ENCODE measurements at regions not wholly inside any gene's neighbourhood (a gene's known extent, or its start where the extent isn't known, plus 50 kb on each side); places are given as distances from the start of the nearest gene placed in this dataset.

DNA sequence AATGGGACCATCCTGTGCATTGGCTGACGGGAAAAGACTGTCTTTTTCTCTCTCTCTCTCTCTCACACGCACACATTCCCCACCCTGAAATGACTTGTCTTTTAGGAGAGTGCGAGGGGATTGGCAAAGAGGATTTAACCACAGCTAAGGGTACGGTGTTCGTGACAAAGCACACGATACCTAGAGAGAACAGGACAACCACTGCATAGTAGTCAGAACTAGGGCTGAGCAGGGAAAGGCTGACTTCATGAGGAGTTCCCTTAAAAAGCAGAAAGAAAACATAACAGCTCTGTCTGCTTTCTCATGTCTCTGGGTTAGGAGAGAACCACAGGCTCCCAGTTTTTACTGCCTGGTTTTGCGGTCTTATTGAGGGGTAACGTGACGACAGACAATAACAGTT is 742.8 kb upstream of the SOX9 start:
- DNase-seq (ENCODE audit: low read depth): no peak

DNA sequence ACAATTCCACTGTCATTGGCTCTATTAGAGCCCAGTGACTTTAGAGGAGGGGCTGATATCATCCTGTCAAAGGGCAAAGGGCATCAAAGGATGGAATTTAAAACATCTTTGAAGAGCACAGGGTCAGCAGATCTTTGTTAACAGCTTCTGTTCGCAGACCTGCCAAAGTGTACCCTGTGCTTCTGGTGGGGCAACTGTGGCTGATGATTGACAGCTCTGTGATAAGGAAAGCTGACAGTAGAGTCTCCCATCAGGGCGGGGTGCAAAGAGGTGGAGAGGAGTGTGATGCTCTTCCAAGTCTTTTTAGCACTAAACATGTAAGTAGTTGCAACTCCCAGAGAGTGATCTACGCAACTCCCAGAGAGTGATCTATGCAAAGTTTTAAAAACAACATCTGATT is 742.1 kb upstream of the SOX9 start:
- no peak for DNase-seq (ENCODE audit: low read depth)

GRCh38 chr17:71379512-71379911 is 741.3 kb upstream of the SOX9 start:
- DNase-seq (ENCODE audit: low read depth): no peak

DNA sequence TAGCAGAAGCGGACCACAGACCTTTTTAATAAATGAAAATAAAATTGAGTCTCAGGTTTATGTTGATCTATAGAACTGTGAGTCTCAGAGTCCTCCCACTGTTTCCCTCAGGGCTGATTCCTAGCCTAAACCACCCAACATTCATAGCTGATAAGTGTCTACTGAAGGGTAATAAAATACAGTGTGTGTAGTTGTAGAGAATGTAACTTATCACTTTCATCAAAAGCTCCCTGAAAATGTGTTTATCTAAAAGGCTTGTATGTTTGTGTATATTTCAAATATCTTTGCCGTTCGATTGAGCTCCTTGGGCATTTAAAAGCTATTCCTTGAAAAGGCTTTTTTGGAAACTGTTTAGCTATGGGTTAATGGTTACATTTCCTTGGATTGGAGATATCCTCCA is 740.3 kb upstream of the SOX9 start:
- DNase-seq (ENCODE audit: low read depth): no peak

DNA sequence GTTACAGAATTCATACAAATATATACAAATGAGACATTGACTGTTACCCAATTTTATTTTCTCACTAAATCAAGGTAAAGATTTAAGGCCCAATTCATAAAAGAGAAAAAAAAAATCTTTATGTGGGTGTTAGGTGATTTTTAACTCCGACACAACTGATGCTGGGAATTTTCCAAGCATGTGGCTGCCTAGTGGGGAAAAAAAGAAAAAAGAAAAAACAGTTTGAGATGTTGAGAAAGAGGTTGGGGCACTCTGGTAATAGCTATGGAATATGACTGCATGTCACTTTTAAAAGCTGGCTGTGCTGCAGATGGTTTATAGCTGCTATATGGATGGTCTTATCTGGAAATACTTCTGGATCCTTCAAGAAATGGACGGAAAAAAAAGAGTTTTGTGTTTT is 739.9 kb upstream of the SOX9 start:
- DNase-seq (ENCODE audit: low read depth): no peak

DNA sequence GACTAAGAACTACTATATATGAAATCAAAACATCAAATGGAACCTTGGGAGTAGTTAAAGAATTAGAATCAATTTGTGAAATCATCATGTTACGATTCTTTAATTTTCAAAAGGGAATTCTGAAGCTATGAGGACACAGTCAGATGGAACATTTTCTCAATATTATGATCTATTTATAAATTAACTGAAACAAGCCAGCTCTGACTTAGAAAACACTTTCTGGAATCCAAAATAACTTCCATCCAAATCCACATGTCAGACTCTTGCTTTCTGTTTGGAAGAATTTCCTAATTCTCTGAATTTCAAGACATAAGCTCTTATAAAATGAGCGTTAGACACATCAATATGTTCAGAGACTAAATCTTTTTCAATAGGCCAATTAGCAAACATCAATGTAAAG is 737.7 kb upstream of the SOX9 start:
- DNase-seq (ENCODE audit: low read depth): no peak

GRCh38 chr17:71387456-71387855 is 733.4 kb upstream of the SOX9 start:
- no peak for DNase-seq (ENCODE audit: low read depth)

GRCh38 chr17:71392715-71393567 is 727.9 kb upstream of the SOX9 start:
- no peak for DNase-seq (ENCODE audit: low read depth)

- no peak for DNase-seq (ENCODE audit: low read depth)
Observed at GRCh38 chr17:71395901-71396300, 724.9 kb upstream of the SOX9 start.

DNA sequence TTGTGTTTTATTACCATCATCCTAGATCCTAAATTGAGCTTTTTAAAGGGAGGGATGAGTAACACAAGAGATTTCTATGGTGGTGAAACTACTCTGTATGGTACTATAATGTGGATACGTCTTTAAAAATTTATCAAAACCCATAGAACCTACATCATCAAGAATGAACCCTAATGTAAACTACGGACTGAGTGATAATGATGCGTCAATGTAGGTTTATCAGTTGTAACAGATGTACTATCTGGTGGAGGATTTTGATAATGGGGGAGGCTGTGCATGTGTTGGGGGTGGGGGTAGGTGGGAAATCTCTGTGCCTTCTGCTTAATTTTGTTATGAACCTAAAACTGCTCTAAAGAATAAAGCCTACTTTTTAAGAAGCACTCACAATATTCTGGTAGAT is 724.1 kb upstream of the SOX9 start:
- DNase-seq (ENCODE audit: low read depth): no peak

DNA sequence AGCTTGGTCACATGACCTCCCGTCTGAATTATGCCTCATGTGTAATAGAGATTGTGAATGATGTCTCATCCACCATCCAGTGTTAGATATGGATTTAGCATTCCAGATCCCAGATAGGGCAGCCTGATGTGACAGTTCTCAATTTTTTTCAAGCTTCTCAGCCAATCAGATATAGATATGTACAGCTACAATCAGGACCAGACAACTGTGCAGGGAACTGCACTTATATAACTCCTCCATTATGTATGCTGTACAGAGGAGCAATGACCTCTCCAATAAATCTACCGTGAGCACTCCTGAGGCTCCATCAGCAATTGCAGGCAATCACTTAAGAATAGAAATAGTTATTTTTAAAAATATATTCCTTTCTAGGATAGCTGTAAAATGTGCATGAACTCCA is 722.8 kb upstream of the SOX9 start:
- no peak for DNase-seq (ENCODE audit: low read depth)

- DNase-seq (ENCODE audit: low read depth): no peak
Observed at GRCh38 chr17:71398800-71399219, 722.0 kb upstream of the SOX9 start.

- no peak for DNase-seq (ENCODE audit: low read depth)
Observed at GRCh38 chr17:71399221-71399620, 721.6 kb upstream of the SOX9 start.

DNA sequence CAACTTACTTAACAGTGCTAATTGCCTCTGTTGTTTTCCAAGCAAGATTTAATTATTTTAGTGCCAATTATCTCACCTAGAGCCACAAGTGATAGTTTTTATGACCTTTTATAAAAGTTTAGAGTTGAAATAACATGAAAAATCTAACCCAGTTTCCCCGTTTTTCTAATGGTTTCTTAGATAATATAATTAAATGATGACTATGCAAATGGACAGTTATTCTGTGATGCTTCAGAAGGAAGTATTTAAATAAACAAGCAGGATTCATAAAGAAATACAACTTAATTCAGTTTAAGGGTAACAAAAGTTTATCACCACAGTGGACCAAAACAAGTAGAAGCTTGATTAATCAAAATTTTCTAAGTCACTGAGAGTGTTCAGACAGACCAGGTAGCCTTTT is 721.2 kb upstream of the SOX9 start:
- no peak for DNase-seq (ENCODE audit: low read depth)

GRCh38 chr17:71402007-71402406 is 718.8 kb upstream of the SOX9 start:
- DNase-seq (ENCODE audit: low read depth): no peak

DNA sequence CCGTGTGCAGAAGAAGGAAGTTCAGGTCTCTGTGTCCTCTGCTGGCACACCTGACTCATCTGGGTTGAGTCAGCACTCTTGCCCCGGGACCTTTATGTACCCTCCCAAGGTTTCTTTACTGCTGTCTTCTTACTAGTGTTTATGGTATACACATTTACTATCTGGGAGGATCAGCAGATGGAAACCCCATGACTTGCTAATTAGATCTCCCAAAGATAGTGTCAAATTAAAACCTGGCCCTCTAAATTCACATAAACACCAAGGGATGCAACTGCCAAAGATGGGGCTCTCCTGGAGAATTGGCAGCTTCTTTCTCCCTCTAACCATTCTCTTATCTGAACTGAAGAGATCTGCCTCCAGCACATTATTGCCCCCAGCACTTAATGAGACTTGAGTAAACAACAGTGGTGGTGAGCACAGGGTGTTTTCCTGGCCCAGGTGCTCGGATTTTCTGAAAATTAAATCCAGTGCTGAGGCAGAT is 718.1 kb upstream of the SOX9 start:
- DNase-seq (ENCODE audit: low read depth): peak; percentile 62

DNA sequence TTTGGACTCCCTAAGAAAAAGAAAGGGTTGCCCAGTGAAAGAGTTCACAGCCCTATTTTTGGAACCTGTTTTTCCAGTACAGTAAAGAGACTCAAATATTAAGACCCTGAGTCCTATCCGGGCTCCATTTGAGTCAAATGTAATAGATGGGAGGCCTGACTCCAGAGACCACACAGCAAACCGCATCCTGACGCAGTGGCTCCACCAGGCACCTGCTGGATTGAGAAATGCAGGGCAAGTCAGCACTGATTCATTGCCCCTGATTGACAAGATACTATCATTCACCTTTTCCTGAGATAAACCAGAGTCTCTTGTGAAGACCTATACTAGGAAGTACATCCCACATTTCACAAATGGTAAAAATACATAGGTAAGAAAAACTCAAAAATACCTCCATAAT is 715.7 kb upstream of the SOX9 start:
- DNase-seq (ENCODE audit: low read depth): peak; percentile 90

DNA sequence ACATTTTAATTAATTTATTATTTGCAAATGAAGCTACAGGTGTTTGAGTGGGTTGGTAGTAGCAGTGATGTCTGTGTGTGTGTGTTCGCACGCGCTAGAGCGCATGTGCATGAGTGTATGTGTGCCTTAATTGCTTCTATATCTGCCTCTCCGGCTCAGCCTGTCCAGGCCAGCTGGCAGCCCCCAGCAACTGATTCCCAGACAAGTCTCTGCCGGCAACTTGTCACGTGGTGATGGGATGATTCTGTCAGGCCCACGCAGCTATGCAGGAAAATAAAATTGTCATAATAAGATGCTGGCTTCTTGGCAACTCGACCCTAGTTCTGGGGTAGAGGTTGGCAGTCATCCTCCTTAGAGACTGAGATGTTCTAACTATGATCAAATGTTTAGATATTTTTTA is 712.8 kb upstream of the SOX9 start:
- no peak for DNase-seq (ENCODE audit: low read depth)

DNA sequence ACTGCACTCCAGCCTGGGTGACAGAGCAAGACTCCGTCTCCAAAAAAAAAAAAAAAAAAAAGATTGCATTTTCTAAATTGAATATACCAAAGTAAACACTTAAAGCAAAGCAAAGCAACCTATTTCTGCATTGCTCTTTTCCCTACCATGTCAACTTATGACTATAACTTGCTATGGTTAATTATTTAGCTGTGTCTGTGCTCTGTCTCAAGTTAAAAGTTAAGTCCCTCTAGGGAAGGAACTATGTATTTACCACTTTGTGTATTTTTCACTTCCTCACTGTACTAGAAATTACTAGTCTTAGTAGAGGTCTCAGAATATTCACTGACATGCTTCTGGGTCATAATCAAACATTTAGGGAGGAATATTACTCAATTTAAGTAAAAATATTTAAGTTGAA is 711.7 kb upstream of the SOX9 start:
- no peak for DNase-seq (ENCODE audit: low read depth)

DNA sequence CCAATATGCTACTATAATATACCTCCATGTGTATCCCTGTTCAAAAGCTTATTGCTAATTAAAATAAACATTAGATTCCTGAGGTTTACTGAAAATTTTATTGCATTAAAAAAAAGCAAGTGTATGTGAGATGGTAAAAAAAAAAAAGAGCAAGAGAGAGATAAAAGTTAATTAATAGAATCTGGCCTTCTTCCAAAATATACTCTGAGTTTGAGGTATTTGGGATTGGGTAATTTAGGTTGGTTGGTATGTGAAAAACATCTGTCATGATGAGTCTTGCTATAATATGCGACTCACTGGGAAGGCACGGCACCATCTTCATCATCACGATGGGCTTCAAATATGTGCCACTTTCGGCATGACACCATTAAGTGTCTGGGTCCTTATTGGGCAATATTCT is 711.1 kb upstream of the SOX9 start:
- DNase-seq (ENCODE audit: low read depth): peak; percentile 79

DNA sequence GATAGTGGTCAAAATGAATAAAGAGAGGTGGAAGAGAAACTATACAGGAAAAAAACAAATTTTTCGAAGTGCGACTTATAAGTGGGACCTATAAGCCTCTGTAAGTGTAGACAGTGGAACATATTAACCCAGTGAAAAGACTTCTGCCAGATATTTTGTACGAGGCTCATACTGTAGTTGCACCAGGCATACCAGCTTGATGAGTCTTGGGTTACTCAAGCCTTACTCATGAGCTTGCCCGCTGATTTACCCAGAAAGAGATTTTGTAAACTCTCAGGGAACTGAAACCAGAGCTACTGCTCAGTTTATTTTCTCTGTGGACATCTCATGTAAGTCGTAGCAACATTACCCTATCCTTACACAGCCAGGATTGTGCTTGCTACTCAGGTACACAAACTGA is 708.0 kb upstream of the SOX9 start:
- DNase-seq (ENCODE audit: low read depth): peak; percentile 97

- DNase-seq (ENCODE audit: low read depth): no peak
Observed at GRCh38 chr17:71413935-71414334, 706.9 kb upstream of the SOX9 start.

GRCh38 chr17:71417142-71417541 is 703.7 kb upstream of the SOX9 start:
- DNase-seq (ENCODE audit: low read depth): no peak

GRCh38 chr17:71422968-71423367 is 697.9 kb upstream of the SOX9 start:
- no peak for DNase-seq (ENCODE audit: low read depth)

All from HT1080 (cell line).